Stromal cell of bone marrow (primary cell): ENCODE measurements at regions not wholly inside any gene's neighbourhood (a gene's known extent, or its start where the extent isn't known, plus 50 kb on each side); places are given as distances from the start of the nearest gene placed in this dataset.
A peak's percentile ranks its signal among the peaks of the same experiment; 100 is the strongest.
"Not testable (repeated sequence)": the region's sequence is repeated elsewhere in the genome, so short reads cannot be mapped to it uniquely, and the experiment has no call there.

Source experiments
- DNase-seq: peaks from one replicate; pipeline ENCODE4 v3.0.0-alpha.2; 2012; ENCODE audit warnings: low read depth

DNA sequence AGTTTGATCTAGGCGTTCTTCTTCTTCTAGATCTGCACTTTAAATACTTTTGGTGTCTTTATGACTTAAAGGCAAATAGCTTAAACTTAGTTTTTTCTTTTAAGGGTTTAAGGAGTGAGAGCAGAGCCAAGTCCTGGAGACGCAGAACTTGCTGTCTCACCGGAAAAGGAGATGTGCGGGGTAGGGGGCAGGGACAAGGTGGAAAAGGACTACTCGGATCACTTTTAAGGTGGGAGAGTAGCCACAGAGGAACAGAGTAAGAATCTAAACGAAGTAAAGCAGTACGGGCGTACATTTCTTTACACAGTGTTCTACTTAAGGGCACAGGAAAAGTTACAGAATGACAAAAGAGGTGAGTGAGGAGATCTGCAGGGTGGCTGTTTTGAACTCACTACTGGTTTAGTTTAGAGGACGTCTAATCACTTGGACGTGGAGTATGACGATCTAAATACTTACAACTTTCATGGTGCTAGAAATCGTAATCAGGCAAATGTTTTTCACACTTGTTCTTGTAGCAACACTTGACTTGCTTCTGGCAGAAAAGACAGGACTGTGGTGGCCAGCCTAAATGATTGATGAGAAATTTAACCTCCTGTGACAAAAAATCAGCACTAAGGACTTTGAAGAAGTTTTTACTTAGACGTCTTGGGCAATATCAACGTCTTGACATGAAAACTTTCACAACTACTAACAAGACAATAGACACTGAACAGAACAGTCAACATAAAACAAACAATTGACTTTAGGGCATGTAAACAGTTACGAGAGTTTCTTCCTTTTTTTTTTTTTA is 127.0 kb downstream of the ART5 start:
- not testable (repeated sequence) for DNase-seq

DNA sequence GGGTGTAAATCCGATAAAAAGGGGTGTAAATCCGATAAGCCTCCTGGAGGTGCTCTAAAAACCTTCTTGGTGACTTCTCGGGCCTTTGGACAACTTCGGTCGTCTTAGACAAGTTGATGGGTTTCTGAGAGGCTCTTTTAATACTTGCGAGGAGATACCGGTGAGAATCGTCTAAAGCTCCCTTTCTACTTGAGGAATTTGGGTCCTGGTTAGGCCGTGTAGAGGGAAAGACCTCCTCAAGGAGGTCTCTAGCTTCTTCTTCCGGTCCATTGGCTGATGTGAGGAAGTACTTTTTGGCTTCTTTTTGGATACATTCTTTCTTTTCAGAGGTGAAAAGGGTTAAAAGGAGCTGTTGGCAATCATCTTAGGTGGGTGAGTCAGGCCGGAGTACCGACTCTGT is 128.5 kb downstream of the ART5 start:
- not testable (repeated sequence) for DNase-seq

DNA sequence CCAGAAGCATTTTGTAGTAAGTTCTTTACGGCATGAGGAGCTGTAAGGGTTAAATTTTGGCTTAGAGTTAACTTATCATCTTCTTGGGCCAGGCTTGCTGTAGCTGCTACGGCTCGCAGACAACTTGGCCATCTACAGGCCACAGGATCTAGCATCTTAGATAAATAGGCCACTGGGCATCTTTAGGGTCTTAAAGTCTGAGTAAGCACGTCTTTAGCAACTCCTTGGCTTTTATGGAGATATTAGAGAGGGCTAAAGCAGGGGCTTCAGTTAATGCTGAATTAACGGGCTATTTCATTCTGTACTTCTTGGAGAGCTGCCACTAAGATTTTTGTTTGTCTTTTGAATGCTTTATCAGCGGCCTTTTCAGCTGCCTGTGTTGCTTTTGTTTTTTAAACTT is 129.0 kb downstream of the ART5 start:
- DNase-seq: not testable (repeated sequence)

DNA sequence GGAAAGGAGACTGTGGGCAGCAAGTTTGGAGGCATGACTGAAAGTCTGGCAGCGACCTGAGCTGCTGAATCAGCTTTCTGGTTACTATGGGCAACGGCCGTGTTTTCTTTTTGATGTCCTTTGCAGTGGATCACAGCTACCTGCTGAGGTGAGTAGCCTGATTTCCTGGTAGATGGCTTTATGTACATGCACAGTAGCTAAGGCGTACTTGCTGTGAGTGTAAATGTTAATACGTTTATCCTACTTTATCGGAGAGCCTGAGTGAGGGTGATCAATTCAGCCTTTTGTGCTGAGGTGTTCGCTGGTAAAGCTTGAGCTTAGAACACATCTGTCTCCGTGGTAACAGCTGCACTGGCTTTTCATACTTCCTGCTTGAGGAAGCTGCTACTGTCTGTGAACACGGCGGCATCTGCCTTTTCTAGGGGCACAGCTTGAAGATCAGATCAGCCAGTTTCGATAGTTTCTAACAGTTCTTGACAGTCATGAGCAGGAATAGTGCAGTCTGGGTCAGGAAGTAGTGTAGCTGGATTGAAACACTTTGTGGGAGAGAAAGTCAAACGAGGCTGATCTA is 129.6 kb downstream of the ART5 start:
- DNase-seq: not testable (repeated sequence)

DNA sequence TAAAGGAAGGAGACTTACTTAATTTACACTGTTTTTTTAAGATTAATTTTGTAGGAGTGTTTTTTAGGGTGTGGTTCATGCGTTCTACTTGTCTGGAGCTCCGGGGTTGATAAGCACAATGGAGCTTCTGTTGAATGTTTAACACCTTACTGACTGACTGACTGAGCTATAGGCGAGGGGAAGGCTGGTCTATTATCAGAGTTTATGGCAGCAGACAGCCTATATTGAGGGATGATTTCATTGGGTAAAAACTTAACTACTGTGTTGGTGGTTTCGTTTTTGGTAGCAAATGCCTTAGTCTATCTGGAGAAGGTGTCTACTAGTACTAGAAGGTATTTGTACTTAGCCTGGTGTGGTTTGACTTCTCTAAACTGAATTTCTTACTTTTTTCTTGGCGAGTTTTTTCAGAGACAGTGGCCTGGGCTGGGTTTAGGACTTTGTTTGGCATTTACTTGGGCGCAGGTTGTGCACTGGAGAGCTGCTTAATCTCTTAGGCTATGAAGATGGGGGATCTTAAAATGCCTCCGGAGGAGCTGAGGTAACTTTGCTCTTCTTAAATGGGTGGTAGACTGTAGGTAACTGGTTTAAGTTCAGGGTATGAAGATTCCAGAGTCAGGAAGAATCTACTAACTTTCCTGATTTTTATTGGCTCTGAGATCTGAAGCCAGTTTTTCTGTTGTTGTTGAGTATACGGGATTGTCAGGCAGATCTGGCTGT is 130.2 kb downstream of the ART5 start:
- DNase-seq: not testable (repeated sequence)

DNA sequence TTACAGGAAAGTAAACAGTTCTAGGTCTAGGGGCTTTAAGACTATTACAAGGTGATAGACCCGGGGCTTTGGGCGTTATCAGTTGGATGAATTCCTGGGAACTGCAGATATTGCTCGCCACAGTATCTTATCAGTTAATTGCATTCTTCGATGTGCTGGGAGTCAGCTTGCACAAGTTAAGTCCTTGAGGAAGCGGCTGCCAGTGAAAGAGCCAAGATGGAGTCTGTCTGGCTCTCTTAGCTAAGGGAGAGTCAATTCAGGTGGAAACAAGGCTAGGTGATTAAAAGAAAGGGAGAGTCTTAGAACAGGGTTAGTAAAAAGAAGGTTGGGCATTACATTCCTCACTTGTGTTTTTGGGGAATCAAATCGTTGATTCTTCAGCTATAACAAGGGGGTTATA is 130.6 kb upstream of the ZNF195 start:
- DNase-seq: not testable (repeated sequence)

DNA sequence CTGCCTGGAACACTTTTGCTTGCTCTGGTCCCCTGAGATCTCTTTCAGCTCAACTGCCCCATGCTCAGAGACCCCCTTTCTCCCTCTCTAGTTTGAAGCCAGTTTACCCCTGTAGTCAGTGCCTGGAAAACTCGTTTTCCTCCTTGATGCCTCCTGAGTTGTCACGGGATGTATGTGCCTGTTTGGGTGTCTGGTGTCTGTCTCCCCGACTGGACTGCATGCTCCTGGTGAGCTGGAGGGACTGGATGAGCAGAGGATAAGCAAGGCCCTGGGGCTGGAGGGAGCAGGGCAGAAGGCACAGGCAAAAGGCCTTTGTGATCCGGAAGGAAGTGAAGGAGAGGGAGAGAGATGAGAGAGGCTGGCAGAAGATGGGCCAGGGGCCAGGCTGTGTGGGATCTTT is 120.3 kb upstream of the ZNF195 start:
- DNase-seq: not testable (repeated sequence)

DNA sequence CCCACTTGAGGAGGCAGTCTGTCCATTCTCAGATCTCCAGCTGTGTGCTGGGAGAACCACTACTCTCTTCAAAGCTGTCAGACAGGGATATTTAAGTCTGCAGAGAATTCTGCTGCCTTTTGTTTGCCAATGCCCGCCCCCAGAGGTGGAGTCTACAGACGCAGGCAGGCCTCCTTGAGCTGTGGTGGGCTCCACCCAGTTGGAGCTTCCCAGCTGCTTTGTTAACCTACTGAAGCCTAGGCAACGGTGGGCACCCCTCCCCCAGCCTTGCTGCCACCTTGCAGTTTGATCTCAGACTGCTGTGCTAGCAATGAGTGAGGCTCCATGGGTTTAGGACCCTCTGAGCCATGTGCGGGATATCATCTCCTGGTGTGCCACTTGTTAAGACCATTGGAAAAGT is 119.4 kb upstream of the ZNF195 start:
- DNase-seq: not testable (repeated sequence)

DNA sequence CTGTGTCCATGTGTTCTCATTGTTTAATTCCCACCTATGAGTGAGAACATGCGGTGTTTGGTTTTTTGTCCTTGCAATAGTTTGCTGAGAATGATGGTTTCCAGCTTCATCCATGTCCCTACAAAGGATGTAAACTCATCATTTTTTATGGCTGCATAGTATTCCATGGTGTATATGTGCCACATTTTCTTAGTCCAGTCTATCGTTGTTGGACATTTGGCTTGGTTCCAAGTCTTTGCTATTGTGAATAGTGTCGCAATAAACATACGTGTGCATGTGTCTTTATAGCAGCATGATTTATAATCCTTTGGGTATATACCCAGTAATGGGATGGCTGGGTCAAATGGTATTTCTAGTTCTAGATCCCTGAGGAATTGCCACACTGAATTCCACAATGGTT is 114.2 kb upstream of the ZNF195 start:
- not testable (repeated sequence) for DNase-seq

DNA sequence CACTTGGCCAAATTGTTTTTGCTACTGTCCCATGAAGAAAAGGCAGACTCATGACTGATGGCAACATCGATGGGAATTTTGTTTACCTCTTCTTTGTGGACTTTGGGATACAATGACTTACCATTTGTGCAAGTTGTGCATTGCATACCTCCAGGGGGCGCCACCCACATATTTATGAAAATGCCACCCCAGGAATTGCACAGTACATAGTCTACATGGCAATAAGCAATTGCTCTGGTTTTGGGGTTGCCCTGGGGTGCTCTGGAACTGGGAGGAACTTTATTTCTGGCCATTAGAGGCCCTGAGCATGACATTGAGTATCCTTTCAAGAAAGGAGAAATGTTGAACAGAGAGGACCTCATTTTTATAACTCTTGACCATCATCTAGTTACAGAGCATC is 109.1 kb upstream of the ZNF195 start:
- DNase-seq: not testable (repeated sequence)

DNA sequence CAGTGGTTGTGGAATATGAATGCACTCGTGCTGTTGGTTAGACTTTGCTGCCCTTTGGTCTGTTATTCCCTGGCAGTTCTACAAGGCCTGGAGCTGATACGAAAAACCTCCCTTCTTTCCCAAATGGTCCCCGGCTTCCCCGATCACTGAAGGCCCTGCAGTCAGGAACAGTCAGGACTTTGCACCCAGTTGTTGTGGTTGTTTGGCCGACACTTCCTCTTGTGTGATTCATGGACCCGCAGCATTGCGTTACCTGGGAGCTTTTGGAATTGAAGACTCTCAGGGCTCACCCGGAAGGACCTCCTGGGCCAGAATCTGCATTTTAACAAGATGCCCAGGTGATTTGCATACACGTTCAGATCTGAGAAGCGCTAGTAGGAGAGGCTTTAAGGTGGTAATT is 106.8 kb upstream of the ZNF195 start:
- DNase-seq: not testable (repeated sequence)

DNA sequence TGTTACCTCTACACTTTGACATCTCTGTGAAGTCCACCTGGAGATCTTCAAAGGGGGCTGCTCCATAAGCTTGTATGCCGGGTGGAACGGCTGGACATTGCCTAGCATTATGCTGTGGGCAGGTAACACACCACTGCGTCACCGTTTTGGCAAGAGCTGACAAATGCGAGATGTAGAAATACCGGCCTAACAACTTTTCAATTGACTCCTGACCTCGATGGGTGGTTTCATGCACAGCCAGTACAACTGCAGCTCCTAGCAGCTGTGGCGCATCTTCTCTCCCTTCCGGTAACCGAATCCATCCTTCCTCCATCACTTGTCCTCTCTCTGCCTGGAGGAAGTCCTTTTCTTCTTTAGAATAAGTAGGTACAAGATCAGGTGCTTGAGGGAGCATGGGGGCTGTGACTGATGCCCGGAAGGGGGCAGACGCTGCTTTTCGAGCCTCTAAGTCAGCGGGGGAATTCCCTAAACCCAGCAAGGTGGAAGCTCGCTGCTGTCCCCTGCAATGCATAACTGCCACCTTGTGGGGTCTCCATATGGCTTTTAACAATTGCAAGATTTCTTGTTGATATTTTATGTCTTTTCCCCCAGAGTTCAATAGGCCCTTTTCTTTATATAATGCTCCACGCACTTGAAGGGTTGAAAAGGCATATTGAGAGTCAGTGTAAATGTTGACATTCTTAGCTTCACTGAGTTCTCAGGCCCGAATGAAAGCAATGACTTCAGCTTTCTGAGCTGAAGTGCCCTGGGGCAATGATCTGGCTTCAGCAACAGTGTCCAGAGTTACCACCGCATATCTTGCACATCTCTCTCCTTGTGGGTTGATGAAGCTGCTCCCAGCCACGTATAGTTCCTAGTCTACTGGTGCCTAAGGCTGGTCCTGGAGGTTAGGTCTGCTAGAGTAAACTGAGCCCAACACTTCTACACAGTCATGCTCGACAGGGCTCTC is 98.3 kb upstream of the ZNF195 start:
- not testable (repeated sequence) for DNase-seq

DNA sequence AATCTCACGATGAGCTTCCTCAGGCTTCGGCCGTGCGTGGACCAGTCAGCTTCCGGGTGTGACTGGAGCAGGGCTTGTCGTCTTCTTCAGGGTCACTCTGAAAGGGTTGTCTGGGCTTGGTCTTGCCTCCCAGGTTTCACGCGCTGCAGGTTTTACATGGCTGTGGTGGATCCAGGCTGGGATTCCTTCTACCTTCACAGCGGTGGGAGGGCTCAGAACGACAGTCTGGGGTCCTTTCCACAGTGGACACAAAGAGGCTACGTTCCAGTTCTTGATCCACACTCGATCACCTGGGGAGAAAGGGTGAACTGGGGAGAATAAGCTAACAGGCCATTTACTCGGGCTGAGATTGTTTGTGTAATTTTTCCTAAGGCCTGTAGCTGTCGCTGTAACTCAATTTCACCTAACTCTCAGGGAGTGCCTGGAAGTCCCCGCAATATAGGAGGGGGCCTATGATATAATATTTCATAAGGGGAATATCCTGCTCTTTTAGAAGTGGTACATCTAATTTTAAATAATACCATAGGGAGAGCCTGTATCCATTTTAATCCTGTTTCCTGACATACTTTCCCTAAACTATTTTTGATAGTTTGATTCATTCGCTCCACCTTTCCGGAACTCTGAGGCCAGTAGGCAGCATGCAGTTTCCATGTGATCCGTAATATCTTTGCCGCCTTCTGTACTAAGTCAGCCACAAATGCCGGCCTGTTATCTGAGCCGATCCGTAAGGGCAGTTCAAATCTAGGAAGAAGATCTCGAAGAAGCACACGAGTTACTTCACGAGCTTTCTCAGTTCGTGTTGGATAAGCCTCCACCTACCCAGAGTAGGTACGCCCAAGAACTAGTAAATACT is 97.4 kb upstream of the ZNF195 start:
- not testable (repeated sequence) for DNase-seq

DNA sequence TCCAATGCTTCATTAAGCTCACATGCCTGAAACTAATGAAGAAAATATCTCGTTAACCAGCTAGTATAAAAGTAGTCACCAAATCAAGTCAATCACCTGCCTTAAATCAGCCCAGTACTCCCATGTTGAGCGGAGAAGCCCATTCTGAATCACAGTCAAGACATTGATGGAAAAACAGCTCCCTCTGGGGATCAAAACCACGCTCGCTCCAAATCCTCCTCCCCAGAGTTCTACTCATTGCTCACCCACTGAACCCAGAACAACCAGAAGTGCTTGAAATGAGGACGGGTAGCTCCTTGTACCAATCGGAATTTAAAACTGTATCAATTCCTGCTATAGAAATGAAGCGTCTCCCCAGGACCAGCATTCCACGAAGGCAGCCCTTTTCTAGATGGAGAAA is 90.0 kb upstream of the ZNF195 start:
- not testable (repeated sequence) for DNase-seq

DNA sequence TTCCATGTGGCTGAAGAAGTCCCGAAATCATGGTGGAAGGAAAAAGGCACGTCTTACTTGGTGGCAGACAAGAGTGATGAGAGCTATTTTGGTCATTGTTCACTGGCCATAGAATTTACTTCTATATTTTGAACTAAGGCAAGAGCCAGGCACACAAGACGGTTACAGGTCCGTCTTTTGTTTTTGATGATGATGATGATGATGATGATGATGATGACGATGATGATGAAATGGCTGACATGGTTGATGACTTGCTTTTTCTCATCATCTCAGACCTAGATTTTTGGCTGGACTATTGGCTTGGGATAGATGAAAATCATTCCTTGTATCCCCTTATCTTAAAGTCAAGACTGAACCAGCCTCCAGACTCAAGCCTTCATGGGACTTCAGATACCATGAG is 88.7 kb upstream of the ZNF195 start:
- DNase-seq: not testable (repeated sequence)

DNA sequence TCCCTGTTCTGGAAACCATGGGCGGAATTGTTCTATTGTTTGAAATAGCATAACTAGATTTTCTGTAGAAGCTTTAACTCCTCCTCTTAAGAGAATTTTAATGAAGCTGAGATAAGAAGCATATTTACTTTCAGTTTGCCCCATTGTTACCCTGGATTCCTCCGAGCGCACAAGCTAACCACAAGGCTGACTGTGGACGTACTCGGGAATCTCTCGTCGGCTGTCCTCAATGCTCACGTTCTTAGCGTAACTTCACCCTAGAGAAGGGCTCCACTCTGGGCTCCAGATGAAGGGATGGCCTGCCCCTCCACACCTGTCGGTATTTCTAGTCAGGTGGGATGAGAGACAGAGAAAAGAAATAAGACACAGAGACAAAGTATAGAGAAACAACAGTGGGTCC is 76.7 kb upstream of the ZNF195 start:
- DNase-seq: not testable (repeated sequence)

DNA sequence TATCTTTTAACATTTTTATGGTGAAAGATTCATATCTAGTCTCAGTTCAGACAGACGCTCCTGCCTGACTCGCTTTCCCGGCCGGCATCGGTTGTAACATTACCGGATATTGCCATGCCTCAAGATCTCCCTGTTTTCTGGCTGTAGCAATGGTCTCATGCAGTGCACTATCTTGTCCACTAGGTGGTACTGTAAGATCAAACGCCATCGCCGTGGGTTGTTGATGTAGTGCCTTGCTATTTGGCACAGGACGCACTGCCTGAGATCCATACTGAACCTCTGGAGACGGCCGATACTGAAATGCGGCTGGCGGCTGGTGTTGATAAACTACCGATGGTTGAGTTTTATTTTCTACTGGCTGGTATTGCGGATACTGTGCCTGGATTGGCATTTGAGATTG is 75.9 kb upstream of the ZNF195 start:
- peak; percentile 23 for DNase-seq

DNA sequence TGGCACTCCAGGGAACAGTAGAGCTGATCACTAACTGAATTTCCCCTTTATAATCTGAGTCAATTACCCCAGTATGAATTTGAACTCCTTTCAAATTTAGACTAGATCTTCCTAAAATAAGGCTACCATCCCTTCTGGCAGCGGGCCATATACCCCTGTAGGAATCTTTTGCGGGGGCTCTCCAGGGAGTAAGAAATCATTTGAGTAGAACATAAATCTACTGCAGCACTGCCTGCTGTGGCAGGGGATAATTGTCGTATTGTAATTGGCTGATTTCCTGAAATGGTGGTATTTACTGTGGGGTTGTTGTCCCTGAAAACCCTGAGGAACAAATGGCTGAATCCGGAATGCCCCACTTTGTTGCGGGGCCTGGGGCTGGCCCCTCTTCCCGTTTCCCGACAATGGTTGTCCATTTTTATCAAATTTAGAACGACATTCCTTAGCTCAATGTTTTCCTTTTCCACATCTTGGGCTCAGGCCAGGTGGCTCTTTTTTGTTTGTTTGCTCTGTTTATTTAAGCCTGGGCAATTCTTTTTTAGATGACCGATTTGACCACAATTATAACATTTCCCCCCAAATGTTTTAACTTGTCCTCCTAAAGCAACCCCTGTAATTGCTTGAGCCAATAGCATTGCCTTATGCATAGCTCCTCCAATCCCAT is 74.8 kb upstream of the ZNF195 start:
- not testable (repeated sequence) for DNase-seq

DNA sequence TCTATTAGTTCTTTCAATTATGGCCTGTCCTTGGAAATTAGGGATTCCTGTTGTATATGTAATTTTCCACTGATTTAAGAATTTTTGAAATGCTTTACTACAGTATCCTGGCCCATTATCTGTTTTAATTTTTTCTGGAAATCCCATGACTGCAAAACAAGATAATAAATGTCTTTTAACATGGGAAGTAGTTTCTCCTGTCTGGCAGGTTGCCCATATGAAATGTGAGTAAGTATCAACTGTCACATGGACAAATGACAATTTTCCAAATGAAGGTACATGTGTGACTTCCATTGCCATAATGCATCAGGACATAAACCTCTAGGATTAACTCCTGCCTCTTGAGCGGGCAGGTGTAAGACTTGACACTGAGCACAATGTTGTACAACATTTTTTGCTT is 71.9 kb upstream of the ZNF195 start:
- DNase-seq: not testable (repeated sequence)

DNA sequence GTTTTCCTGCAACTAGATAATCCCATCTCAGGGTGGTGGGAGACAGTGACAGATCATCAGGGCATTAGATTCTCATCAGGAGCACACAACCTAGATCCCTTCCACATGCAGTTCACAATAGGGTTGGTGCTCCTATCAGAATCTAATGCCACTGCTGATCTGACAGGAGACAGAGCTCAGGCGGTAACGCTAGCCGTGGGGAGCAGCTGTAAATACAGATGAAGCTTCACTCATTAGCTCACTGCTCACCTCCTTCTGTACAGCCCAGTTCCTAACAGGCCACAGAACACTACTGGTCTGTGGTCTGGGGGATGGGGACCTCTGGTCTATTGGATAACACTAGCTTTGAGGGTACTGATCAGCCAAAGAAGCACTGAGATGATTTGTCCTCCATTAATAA is 66.6 kb upstream of the ZNF195 start:
- not testable (repeated sequence) for DNase-seq

DNA sequence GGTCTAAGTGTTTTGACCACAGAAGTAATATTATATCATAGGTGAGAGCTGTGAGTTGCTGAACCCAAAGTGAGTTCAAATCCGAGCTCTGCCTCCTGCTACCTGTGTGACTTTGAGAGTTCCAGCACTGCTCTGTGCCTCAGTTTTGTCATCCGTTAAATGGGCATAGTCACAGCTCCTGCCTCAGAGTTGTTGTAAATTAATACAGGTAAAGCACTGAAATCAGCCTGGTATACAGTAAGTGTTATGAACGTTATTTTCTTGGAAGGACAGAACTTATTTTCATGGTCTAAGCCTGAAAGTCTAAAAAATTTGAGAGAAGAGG is 65.4 kb upstream of the ZNF195 start:
- DNase-seq: not testable (repeated sequence)
